Gastrocnemius medialis (tissue), 4 donors: ENCODE measurements at regions not wholly inside any gene's neighbourhood (a gene's known extent, or its start where the extent isn't known, plus 50 kb on each side); places are given as distances from the start of the nearest gene placed in this dataset.
"Not testable (repeated sequence)": the region's sequence is repeated elsewhere in the genome, so short reads cannot be mapped to it uniquely, and the experiment has no call there.

Source experiments
- POLR2A ChIP-seq, 2 donors: fragments of 450-650 bp; IDR thresholded peaks; one replicate each; pipeline ENCODE4 v1.6.1; 2017; ENCODE audit warnings: antibody characterized with exemption in 2 of 2, mild to moderate bottlenecking in 2 of 2, moderate library complexity in 2 of 2
- TF ChIP-seq, protein P1 (sequence below), 5 experiments: fragments of 450-650 bp in 3 of 5; fragments of 200-600 bp in 2 of 5; sonication (generic) in 2 of 5; IDR thresholded peaks in 4 of 5; conservative IDR thresholded peaks in 1 of 5; 1 replicate in 4 of 5; 2 replicates in 1 of 5; pipeline ENCODE4 v1.5.1; 2016 to 2019; ENCODE audit warnings: antibody characterized with exemption in 5 of 5, mild to moderate bottlenecking in 3 of 5, moderate library complexity in 3 of 5

DNA sequence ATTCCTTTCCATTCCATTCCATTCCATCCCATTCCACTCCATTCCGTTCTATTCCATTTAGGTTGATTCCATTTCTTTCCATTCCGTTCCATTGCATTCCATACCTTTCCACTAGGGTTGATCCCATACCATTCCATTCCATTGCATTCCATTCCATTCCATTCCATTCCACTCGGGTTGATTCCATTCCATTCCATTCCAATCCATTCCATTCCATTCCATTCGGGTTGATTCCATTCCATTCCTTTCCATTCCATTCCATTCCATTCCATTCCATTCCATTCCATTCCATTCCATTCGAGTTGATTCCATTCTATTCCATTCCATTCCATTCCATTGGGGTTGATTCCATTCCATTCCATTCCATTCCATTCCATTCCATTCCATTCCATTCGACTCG is 161.1 kb downstream of the CWH43 start:
- TF ChIP-seq POLR2A (IDR thresholded peaks at IDR 0.05): not testable (repeated sequence)
- TF ChIP-seq, protein P1, sequence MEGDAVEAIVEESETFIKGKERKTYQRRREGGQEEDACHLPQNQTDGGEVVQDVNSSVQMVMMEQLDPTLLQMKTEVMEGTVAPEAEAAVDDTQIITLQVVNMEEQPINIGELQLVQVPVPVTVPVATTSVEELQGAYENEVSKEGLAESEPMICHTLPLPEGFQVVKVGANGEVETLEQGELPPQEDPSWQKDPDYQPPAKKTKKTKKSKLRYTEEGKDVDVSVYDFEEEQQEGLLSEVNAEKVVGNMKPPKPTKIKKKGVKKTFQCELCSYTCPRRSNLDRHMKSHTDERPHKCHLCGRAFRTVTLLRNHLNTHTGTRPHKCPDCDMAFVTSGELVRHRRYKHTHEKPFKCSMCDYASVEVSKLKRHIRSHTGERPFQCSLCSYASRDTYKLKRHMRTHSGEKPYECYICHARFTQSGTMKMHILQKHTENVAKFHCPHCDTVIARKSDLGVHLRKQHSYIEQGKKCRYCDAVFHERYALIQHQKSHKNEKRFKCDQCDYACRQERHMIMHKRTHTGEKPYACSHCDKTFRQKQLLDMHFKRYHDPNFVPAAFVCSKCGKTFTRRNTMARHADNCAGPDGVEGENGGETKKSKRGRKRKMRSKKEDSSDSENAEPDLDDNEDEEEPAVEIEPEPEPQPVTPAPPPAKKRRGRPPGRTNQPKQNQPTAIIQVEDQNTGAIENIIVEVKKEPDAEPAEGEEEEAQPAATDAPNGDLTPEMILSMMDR (IDR thresholded peaks at IDR 0.05 in 4 of 5, conservative IDR thresholded peaks at IDR 0.05 in 1 of 5): not testable (repeated sequence)
